K562 (cell line): ENCODE measurements at regions not wholly inside any gene's neighbourhood (a gene's known extent, or its start where the extent isn't known, plus 50 kb on each side); places are given as distances from the start of the nearest gene placed in this dataset.
A peak's percentile ranks its signal among the peaks of the same experiment; 100 is the strongest.

Source experiments
- ATAC-seq: fragments of 200-7000 bp; cut with Tn5 transposase; 3 replicates; pipeline ENCODE4 v1.9.1; 2020; ENCODE audit warnings: moderate library complexity
- BruUV-seq: library from RNA; stranded (reverse); fragments of 400-500 nt; replicated peaks from 2 replicates; lab custom pipeline; 2021; lab: Mats Ljungman, UMichigan
- CTCF ChIA-PET: fragments of 300-600 bp; formaldehyde crosslinking; extraction: SDS; loops from one replicate; lab custom pipeline; 2021; ENCODE audit warnings: low intra/inter-chr PET ratio; lab: Yijun Ruan, JAX
- POLR2A ChIA-PET: fragments of 300-600, 350-650 bp; sonication (Branson Sonifier 250); formaldehyde crosslinking; extraction: SDS; loops from one replicate; lab custom pipeline; 2021; ENCODE audit warnings: antibody characterized with exemption, inconsistent platforms; lab: Yijun Ruan, JAX
- DNase-seq, 4 experiments: peaks; one replicate each; pipeline versions ENCODE4 v3.0.0 to v3.0.0-alpha.2; 2011 to 2018; ENCODE audit warnings: low spot score in 3 of 4, mixed read lengths in 3 of 4; ENCODE audit errors: extremely low read depth in 1 of 4
- FAIRE-seq: peaks from 2 replicates; lab custom pipeline; 2011; peaks lifted over from hg19 to GRCh38; lab: Jason Lieb, UNC
- H2AFZ ChIP-seq: 2 replicates; pipeline ENCODE4 v1.6.0; 2011; ENCODE audit warnings: low read depth, low read length, control low read depth, inconsistent platforms
- H3K27ac ChIP-seq: fragments of 200-600 bp; 3 replicates; pipeline ENCODE4 v1.8.0; 2011; ENCODE audit warnings: low read depth, mild to moderate bottlenecking, control low read depth, inconsistent platforms, low read length, moderate library complexity, mixed read lengths; ENCODE audit errors: extremely low read depth
- H3K27me3 ChIP-seq, 2 experiments: fragments of 300-600 bp in 1 of 2; 2 replicates in 1 of 2; 3 replicates in 1 of 2; pipeline versions ENCODE4 v1.6.0 to v1.8.0; 2011; ENCODE audit warnings: inconsistent platforms in 2 of 2, low read length in 2 of 2, mild to moderate bottlenecking in 1 of 2, mixed read lengths in 1 of 2, moderate library complexity in 1 of 2; ENCODE audit not compliant: control insufficient read depth in 2 of 2, insufficient read depth in 2 of 2
- H3K36me3 ChIP-seq: fragments of 300-600 bp; 3 replicates; pipeline ENCODE4 v1.8.0; 2011; ENCODE audit warnings: mild to moderate bottlenecking, low read length, inconsistent platforms; ENCODE audit not compliant: control insufficient read depth, insufficient read depth
- H3K4me1 ChIP-seq, 2 experiments: fragments of 200-600 bp in 1 of 2; replicated peaks in 1 of 2; 2 replicates in 1 of 2; 3 replicates in 1 of 2; pipeline versions ENCODE4 v1.5.1 to v1.8.0; 2011; ENCODE audit warnings: inconsistent platforms in 2 of 2, low read length in 2 of 2, mild to moderate bottlenecking in 1 of 2, mixed read lengths in 1 of 2, moderate library complexity in 1 of 2; ENCODE audit not compliant: control insufficient read depth in 2 of 2, insufficient read depth in 2 of 2
- H3K4me2 ChIP-seq: 2 replicates; pipeline ENCODE4 v1.6.1; 2011; ENCODE audit warnings: low read length, control low read depth, inconsistent platforms, mixed read lengths; ENCODE audit not compliant: insufficient read depth
- H3K4me3 ChIP-seq: fragments of 200-600 bp; sonication (generic), shearing (Covaris generic); 2 replicates; pipeline ENCODE4 v1.5.1; 2016; ENCODE audit warnings: control low read depth, inconsistent platforms
- H3K79me2 ChIP-seq: fragments of 200-600 bp; 3 replicates; pipeline ENCODE4 v1.8.0; 2011; ENCODE audit warnings: low read length, inconsistent platforms; ENCODE audit not compliant: control insufficient read depth, insufficient read depth
- H3K9ac ChIP-seq, 2 experiments: 2 replicates each; pipeline versions ENCODE4 v1.6.0 to v1.6.1; 2011; ENCODE audit warnings: low read depth in 2 of 2, low read length in 2 of 2, control low read depth in 1 of 2, inconsistent platforms in 1 of 2, mild to moderate bottlenecking in 1 of 2, mixed read lengths in 1 of 2; ENCODE audit not compliant: insufficient read depth in 1 of 2
- H3K9me1 ChIP-seq: one replicate; pipeline ENCODE4 v1.6.0; 2011; ENCODE audit warnings: inconsistent platforms, mild to moderate bottlenecking, low read length, moderate library complexity; ENCODE audit not compliant: control insufficient read depth, insufficient read depth
- H3K9me3 ChIP-seq: replicated peaks from 2 replicates; pipeline ENCODE4 v1.5.1; 2011; ENCODE audit warnings: low read depth, low read length, inconsistent platforms; ENCODE audit not compliant: control insufficient read depth, insufficient read depth
- H4K20me1 ChIP-seq: replicated peaks from 2 replicates; pipeline ENCODE4 v1.6.1; 2011; ENCODE audit warnings: low read length, inconsistent platforms, mixed read lengths; ENCODE audit not compliant: control insufficient read depth, insufficient read depth
- HNRNPK ChIP-seq: fragments of 200-400 bp; formaldehyde crosslinking; IDR thresholded peaks from one replicate; pipeline ENCODE4 v1.6.1; 2018; ENCODE audit warnings: mild to moderate bottlenecking, low read depth, low read length; ENCODE audit not compliant: poor library complexity, severe bottlenecking
- MEIS2 ChIP-seq: fragments of 450-650 bp; IDR thresholded peaks from 2 replicates; pipeline ENCODE4 v1.6.1; 2014; ENCODE audit warnings: mild to moderate bottlenecking; ENCODE audit not compliant: partially characterized antibody
- POLR2AphosphoS2 ChIP-seq: IDR thresholded peaks from 2 replicates; pipeline ENCODE4 v1.6.1; 2012; ENCODE audit warnings: low read length, improper control_type of control experiment
- POLR2G ChIP-seq: fragments of 200-400 bp; formaldehyde crosslinking; IDR thresholded peaks from 2 replicates; pipeline ENCODE4 v1.6.1; 2017; ENCODE audit warnings: low read depth, mild to moderate bottlenecking, antibody characterized with exemption, low read length, moderate library complexity
- PYGO2 ChIP-seq: fragments of 450-650 bp; IDR thresholded peaks from 2 replicates; pipeline ENCODE4 v1.6.1; 2016; ENCODE audit warnings: mild to moderate bottlenecking, missing genetic modification characterization, moderate library complexity, missing compliant biosample characterization
- RCOR1 ChIP-seq, 2 experiments: IDR thresholded peaks; 2 replicates each; pipeline ENCODE4 v1.6.1; 2012; ENCODE audit warnings: low read depth in 2 of 2, low read length in 2 of 2, borderline replicate concordance in 1 of 2, improper control_type of control experiment in 1 of 2
- WGBS: fragments of 100-300 bp; shearing (Covaris generic); methylation state at CpG from one replicate; pipeline ENCODE4 v1.1.6; 2016; ENCODE audit warnings: low coverage, mixed read lengths; ENCODE audit not compliant: insufficient coverage; ENCODE audit errors: missing lambda C conversion rate; 5-methylcytosine and 5-hydroxymethylcytosine counted together
- in situ Hi-C: fragments of 300-500 bp; cut with MboI; formaldehyde crosslinking; loops from 4 replicates; pipeline ENCODE4 v1.15.0; 2018; ENCODE audit warnings: inconsistent platforms, mixed read lengths
- intact Hi-C: fragments of 100-400 bp; cut with micrococcal nuclease; formaldehyde crosslinking; loops from 2 replicates; pipeline ENCODE4 v1.14.2; 2022
- TF ChIP-seq, protein P1 (sequence below): sonication (generic); formaldehyde crosslinking; IDR thresholded peaks from 2 replicates; pipeline ENCODE4 v1.8.1; 2023; ENCODE audit warnings: mild to moderate bottlenecking, missing genetic modification reagents
- TF ChIP-seq, protein P2 (sequence below): fragments of 450-650 bp; IDR thresholded peaks from 2 replicates; pipeline ENCODE4 v1.6.1; 2016; ENCODE audit warnings: borderline replicate concordance
- TF ChIP-seq, protein P3 (sequence below), 2 experiments: fragments of 450-650 bp in 1 of 2; sonication (generic) in 1 of 2; formaldehyde crosslinking in 1 of 2; IDR thresholded peaks; 2 replicates each; pipeline versions ENCODE4 v1.7.1 to v1.9.0; 2016 to 2022; ENCODE audit warnings: inconsistent platforms in 1 of 2, mild to moderate bottlenecking in 1 of 2, missing genetic modification reagents in 1 of 2

DNA sequence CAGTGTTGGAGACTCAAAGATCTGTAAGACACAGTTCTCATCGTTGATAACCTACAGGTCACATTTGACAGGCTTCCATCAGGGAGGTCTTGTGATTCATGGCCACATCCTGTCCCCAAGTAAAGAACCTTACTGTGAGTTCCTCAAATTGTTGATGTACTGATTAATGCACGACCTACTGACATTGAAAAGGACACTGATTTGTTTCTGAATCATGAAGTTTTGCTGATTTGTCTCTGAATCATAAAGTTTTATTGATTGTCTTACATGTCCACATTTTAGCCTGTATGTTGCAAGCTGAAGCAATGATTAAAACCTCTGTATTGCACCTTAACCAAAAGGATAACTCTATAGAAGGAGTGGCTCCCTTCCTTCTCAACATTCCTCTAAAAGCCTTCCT is 476.3 kb upstream of the RUNX1 start:
- Histone ChIP-seq H3K9me3 (no peaks in the 10 kb centered on the region), H3K27me3 (peaks cover 0 to 15% of the 10 kb centered on the region in 2 experiments; a peak in 3 of 5 replicates), H3K4me1 (peaks cover 6 to 16% of the 10 kb centered on the region in 2 experiments), H3K9ac (no peak overlapping the region), H3K4me3 (no peak overlapping the region), H3K27ac (no peak overlapping the region), H3K36me3 (no peaks in the 10 kb centered on the region), H3K4me2 (no peak overlapping the region), H3K79me2 (no peaks in the 10 kb centered on the region), H2AFZ (no peak overlapping the region), H4K20me1 (no peaks in the 10 kb centered on the region), H3K9me1 (no peaks in the 10 kb centered on the region)
- FAIRE-seq (no peak), DNase-seq (no peak), ATAC-seq (no peak)
- ChIA-PET POLR2A (interaction anchor here (0.6 to 1.5 kb wide), 2 partner anchors 7 to 8 kb away, joined by 3 to 4 read pairs; no protein-coding TSS in a partner anchor), CTCF (no interaction called here)
- 0% methylated on average over 2 of the region's 2 CpGs for WGBS
- in situ Hi-C loops: no loop called here
- intact Hi-C loops: no loop called here
- BruUV-seq: no TSS peak
- TF ChIP-seq RCOR1 (IDR thresholded peaks at IDR 0.05; ENCODE audit: borderline replicate concordance in 1 of 2, low read depth in 2 of 2, low read length in 2 of 2) (peak in 1 of 2 experiments; percentile 89; a peak in 2 of 4 replicates), POLR2G (no peak), MEIS2 (peak; percentile 84), PYGO2 (0 out of 2 replicates have a peak, but pooled peaks have one; percentile 15), POLR2AphosphoS2 (no peak), HNRNPK (no peak)
- TF ChIP-seq, protein P1, sequence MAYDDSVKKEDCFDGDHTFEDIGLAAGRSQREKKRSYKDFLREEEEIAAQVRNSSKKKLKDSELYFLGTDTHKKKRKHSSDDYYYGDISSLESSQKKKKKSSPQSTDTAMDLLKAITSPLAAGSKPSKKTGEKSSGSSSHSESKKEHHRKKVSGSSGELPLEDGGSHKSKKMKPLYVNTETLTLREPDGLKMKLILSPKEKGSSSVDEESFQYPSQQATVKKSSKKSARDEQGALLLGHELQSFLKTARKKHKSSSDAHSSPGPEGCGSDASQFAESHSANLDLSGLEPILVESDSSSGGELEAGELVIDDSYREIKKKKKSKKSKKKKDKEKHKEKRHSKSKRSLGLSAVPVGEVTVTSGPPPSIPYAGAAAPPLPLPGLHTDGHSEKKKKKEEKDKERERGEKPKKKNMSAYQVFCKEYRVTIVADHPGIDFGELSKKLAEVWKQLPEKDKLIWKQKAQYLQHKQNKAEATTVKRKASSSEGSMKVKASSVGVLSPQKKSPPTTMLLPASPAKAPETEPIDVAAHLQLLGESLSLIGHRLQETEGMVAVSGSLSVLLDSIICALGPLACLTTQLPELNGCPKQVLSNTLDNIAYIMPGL (CRISPR knock-in tag): no peak
- TF ChIP-seq, protein P2, sequence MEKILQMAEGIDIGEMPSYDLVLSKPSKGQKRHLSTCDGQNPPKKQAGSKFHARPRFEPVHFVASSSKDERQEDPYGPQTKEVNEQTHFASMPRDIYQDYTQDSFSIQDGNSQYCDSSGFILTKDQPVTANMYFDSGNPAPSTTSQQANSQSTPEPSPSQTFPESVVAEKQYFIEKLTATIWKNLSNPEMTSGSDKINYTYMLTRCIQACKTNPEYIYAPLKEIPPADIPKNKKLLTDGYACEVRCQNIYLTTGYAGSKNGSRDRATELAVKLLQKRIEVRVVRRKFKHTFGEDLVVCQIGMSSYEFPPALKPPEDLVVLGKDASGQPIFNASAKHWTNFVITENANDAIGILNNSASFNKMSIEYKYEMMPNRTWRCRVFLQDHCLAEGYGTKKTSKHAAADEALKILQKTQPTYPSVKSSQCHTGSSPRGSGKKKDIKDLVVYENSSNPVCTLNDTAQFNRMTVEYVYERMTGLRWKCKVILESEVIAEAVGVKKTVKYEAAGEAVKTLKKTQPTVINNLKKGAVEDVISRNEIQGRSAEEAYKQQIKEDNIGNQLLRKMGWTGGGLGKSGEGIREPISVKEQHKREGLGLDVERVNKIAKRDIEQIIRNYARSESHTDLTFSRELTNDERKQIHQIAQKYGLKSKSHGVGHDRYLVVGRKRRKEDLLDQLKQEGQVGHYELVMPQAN: no peak
- TF ChIP-seq, protein P3, sequence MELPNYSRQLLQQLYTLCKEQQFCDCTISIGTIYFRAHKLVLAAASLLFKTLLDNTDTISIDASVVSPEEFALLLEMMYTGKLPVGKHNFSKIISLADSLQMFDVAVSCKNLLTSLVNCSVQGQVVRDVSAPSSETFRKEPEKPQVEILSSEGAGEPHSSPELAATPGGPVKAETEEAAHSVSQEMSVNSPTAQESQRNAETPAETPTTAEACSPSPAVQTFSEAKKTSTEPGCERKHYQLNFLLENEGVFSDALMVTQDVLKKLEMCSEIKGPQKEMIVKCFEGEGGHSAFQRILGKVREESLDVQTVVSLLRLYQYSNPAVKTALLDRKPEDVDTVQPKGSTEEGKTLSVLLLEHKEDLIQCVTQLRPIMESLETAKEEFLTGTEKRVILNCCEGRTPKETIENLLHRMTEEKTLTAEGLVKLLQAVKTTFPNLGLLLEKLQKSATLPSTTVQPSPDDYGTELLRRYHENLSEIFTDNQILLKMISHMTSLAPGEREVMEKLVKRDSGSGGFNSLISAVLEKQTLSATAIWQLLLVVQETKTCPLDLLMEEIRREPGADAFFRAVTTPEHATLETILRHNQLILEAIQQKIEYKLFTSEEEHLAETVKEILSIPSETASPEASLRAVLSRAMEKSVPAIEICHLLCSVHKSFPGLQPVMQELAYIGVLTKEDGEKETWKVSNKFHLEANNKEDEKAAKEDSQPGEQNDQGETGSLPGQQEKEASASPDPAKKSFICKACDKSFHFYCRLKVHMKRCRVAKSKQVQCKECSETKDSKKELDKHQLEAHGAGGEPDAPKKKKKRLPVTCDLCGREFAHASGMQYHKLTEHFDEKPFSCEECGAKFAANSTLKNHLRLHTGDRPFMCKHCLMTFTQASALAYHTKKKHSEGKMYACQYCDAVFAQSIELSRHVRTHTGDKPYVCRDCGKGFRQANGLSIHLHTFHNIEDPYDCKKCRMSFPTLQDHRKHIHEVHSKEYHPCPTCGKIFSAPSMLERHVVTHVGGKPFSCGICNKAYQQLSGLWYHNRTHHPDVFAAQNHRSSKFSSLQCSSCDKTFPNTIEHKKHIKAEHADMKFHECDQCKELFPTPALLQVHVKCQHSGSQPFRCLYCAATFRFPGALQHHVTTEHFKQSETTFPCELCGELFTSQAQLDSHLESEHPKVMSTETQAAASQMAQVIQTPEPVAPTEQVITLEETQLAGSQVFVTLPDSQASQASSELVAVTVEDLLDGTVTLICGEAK (IDR thresholded peaks at IDR 0.05): peak; percentile 89
- TF ChIP-seq, protein P3 (CRISPR knock-in tag; IDR thresholded peaks at IDR 0.05): peak; percentile 75; the same call in 1 of the 2 replicates
